ENCODE measurements at regions not wholly inside any gene's neighbourhood (a gene's known extent, or its start where the extent isn't known, plus 50 kb on each side); places are given as distances from the start of the nearest gene placed in this dataset.

DNA sequence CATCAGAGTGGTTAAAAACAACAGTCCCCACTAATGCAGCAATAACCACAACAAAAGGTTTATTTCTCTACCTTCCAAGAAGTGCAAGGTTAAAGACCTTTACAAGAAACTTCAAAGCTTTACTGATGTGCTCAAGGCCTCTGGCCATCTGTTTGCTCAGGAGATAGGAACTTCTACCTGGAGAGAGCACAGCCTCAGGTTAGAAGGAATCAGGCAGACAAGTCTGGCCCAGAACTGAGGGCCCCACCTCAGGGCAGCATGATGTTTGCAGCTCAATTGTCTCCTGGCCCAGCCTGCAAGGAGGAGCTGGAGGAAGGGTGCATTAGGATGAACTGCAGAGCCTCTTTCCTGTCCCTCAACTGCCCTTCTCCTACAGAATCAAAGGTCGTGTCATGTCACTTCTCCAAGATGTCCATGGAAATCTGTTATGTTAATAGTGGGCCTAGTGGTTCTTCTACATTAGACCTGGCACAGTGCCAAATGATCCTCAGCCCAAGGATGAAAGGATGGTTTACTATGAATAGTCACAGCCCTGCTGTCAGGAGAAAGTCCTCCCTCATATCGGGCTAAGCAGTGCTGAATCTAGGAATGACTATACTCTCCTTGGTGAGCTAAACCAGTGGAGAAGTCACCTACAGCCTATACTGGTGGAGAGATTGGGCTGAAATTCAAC lies 98.9 kb upstream of the NTRK2 start:
- TF ChIP-seq CTCF (IDR thresholded peaks at IDR 0.05; ENCODE audit: insufficient read depth, low read length, poor library complexity, severe bottlenecking), result no peak
- Histone ChIP-seq H3K4me3 (replicated peaks; ENCODE audit: low read depth, low read length) (no peak overlapping the region), H3K27me3 (replicated peaks; ENCODE audit: control insufficient read depth, insufficient read depth, low read length) (no peaks in the 10 kb centered on the region), H3K36me3 (ENCODE audit: control insufficient read depth, insufficient read depth, low read length) (no peaks in the 10 kb centered on the region)
- DNase-seq (ENCODE audit: extremely low read depth, insufficient read length), result no peak

GRCh38 chr9:84573083-84573482 lies 96.4 kb upstream of the NTRK2 start:
- DNase-seq (ENCODE audit: extremely low read depth, insufficient read length), result no peak
- no peaks in the 10 kb centered on the region for H3K27me3 ChIP-seq (replicated peaks; ENCODE audit: control insufficient read depth, insufficient read depth, low read length)
- TF ChIP-seq CTCF (IDR thresholded peaks at IDR 0.05; ENCODE audit: insufficient read depth, low read length, poor library complexity, severe bottlenecking), result no peak
- no peaks in the 10 kb centered on the region for H3K36me3 ChIP-seq (ENCODE audit: control insufficient read depth, insufficient read depth, low read length)
- H3K4me3 ChIP-seq (replicated peaks; ENCODE audit: low read depth, low read length), result no peak overlapping the region

- Histone ChIP-seq H3K4me3 (replicated peaks; ENCODE audit: low read depth, low read length) (no peak overlapping the region), H3K27me3 (replicated peaks; ENCODE audit: control insufficient read depth, insufficient read depth, low read length) (no peaks in the 10 kb centered on the region), H3K36me3 (ENCODE audit: control insufficient read depth, insufficient read depth, low read length) (no peaks in the 10 kb centered on the region)
- no peak for TF ChIP-seq CTCF (IDR thresholded peaks at IDR 0.05; ENCODE audit: insufficient read depth, low read length, poor library complexity, severe bottlenecking)
- no peak for DNase-seq (ENCODE audit: extremely low read depth, insufficient read length)
Observed at GRCh38 chr9:84575705-84576104, 93.8 kb upstream of the NTRK2 start.

GRCh38 chr9:84583866-84584265 lies 85.7 kb upstream of the NTRK2 start:
- H3K4me3 ChIP-seq (replicated peaks; ENCODE audit: low read depth, low read length), result no peak overlapping the region
- DNase-seq (ENCODE audit: extremely low read depth, insufficient read length), result no peak
- H3K27me3 ChIP-seq (replicated peaks; ENCODE audit: control insufficient read depth, insufficient read depth, low read length), result no peaks in the 10 kb centered on the region; the same call in 1 of the 2 replicates
- H3K36me3 ChIP-seq (ENCODE audit: control insufficient read depth, insufficient read depth, low read length), result no peaks in the 10 kb centered on the region
- TF ChIP-seq CTCF (IDR thresholded peaks at IDR 0.05; ENCODE audit: insufficient read depth, low read length, poor library complexity, severe bottlenecking), result no peak

GRCh38 chr9:84586662-84587061 lies 82.9 kb upstream of the NTRK2 start:
- H3K27me3 ChIP-seq (replicated peaks; ENCODE audit: control insufficient read depth, insufficient read depth, low read length), result no peaks in the 10 kb centered on the region; the same call in 1 of the 2 replicates
- no peak for DNase-seq (ENCODE audit: extremely low read depth, insufficient read length)
- no peak for TF ChIP-seq CTCF (IDR thresholded peaks at IDR 0.05; ENCODE audit: insufficient read depth, low read length, poor library complexity, severe bottlenecking)
- no peak overlapping the region for H3K4me3 ChIP-seq (replicated peaks; ENCODE audit: low read depth, low read length)
- no peaks in the 10 kb centered on the region for H3K36me3 ChIP-seq (ENCODE audit: control insufficient read depth, insufficient read depth, low read length)

GRCh38 chr9:84587153-84587552 lies 82.4 kb upstream of the NTRK2 start:
- H3K4me3 ChIP-seq (replicated peaks; ENCODE audit: low read depth, low read length), result no peak overlapping the region
- TF ChIP-seq CTCF (IDR thresholded peaks at IDR 0.05; ENCODE audit: insufficient read depth, low read length, poor library complexity, severe bottlenecking), result no peak

More at GRCh38 chr9:84587153-84587552, 82.4 kb upstream of the NTRK2 start:
- DNase-seq (ENCODE audit: extremely low read depth, insufficient read length), result no peak
- H3K36me3 ChIP-seq (ENCODE audit: control insufficient read depth, insufficient read depth, low read length), result no peaks in the 10 kb centered on the region
- no peaks in the 10 kb centered on the region; the same call in 1 of the 2 replicates for H3K27me3 ChIP-seq (replicated peaks; ENCODE audit: control insufficient read depth, insufficient read depth, low read length)

Data from GM06990 (cell line).